Type B pancreatic cell (in vitro differentiated cells): ENCODE measurements at regions not wholly inside any gene's neighbourhood (a gene's known extent, or its start where the extent isn't known, plus 50 kb on each side); places are given as distances from the start of the nearest gene placed in this dataset.

Source experiments
- DNase-seq: peaks from one replicate; pipeline ENCODE4 v3.0.0; 2021; ENCODE audit warnings: mixed read lengths; ENCODE audit not compliant: unreplicated experiment; ENCODE audit errors: extremely low spot score
- H3K27ac Mint-ChIP-seq: 2 replicates; pipeline ENCODE4 v1.8.0; 2021; ENCODE audit warnings: mild to moderate bottlenecking, mixed read lengths
- H3K27me3 Mint-ChIP-seq: 2 replicates; pipeline ENCODE4 v1.8.0; 2021; ENCODE audit warnings: mixed read lengths
- H3K36me3 Mint-ChIP-seq: 2 replicates; pipeline ENCODE4 v1.8.0; 2021; ENCODE audit warnings: mixed read lengths
- H3K4me1 Mint-ChIP-seq: one replicate; pipeline ENCODE4 v1.8.0; 2021; ENCODE audit warnings: mixed read lengths; ENCODE audit not compliant: unreplicated experiment
- H3K4me3 Mint-ChIP-seq: 2 replicates; pipeline ENCODE4 v1.8.0; 2021; ENCODE audit warnings: mild to moderate bottlenecking, mixed read lengths
- H3K9me3 Mint-ChIP-seq: 2 replicates; pipeline ENCODE4 v1.8.0; 2021; ENCODE audit warnings: mixed read lengths
- TF ChIP-seq, protein P1 (sequence below): fragments of 200-600 bp; sonication (generic); conservative IDR thresholded peaks from 2 replicates; pipeline ENCODE4 v1.5.0; 2021; ENCODE audit warnings: antibody characterized with exemption, mild to moderate bottlenecking

DNA sequence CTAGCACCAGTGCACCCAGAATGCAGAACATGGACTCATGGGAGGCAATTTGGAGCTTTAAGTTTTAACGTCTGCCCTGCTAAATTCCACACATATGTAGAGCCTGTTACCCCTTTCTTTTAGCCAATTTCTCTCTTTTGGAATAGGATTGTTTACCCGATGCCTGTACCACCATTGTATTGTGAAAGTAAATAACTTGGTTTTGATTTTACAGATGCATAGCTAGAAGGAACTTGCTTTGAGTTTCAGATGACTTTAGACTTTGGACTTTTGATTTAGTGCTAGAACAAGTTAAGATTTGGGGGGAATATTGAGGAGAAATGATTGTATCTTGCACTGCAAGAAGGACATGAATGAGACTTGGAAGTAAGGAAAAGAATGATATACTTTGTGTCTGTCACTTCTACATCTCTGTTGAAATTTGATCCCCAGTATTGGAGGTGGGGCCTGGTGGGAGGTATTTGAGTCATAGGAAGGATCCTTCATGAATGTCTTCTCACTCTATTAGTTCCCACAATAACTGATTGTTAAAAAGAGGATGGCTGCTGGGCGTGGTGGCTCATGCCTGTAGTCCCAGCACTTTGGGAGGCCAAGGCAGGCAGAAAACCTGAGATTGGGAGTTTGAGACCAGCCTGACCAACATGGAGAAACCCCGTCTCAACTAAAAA, 794.8 kb upstream of the LCORL start:
- no peak for DNase-seq
- Mint-ChIP-seq H3K36me3 (no peaks in the 10 kb centered on the region), H3K27ac (no peak overlapping the region), H3K27me3 (no peaks in the 10 kb centered on the region), H3K4me3 (no peak overlapping the region), H3K4me1 (peaks cover 9% of the 10 kb centered on the region), H3K9me3 (peaks cover 4% of the 10 kb centered on the region)
- TF ChIP-seq, protein P1, sequence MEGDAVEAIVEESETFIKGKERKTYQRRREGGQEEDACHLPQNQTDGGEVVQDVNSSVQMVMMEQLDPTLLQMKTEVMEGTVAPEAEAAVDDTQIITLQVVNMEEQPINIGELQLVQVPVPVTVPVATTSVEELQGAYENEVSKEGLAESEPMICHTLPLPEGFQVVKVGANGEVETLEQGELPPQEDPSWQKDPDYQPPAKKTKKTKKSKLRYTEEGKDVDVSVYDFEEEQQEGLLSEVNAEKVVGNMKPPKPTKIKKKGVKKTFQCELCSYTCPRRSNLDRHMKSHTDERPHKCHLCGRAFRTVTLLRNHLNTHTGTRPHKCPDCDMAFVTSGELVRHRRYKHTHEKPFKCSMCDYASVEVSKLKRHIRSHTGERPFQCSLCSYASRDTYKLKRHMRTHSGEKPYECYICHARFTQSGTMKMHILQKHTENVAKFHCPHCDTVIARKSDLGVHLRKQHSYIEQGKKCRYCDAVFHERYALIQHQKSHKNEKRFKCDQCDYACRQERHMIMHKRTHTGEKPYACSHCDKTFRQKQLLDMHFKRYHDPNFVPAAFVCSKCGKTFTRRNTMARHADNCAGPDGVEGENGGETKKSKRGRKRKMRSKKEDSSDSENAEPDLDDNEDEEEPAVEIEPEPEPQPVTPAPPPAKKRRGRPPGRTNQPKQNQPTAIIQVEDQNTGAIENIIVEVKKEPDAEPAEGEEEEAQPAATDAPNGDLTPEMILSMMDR, result no peak

DNA sequence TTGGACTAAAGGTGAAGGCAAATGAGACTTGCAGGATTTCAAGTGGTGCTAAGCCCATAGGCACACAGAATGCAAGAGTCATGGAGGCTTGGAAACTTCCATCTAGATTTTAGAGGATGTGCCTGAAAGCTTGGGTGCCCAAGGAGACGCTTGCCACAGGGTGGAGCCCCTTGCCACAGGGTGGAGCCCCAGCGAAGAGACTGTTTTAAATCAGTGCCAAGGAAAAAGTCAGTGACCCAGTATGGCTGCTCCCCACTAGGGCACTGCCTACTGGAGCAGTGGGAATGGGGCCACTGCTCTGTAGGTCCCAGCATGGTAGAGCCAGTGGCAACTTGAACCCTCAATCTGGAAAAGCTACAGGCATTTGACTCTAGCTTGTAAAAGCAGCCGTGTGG, 794.2 kb upstream of the LCORL start:
- DNase-seq, result no peak
- no peaks in the 10 kb centered on the region for H3K27me3 Mint-ChIP-seq
- H3K36me3 Mint-ChIP-seq, result no peaks in the 10 kb centered on the region
- peaks cover 9% of the 10 kb centered on the region for H3K4me1 Mint-ChIP-seq
- peaks cover 4% of the 10 kb centered on the region for H3K9me3 Mint-ChIP-seq
- H3K27ac Mint-ChIP-seq, result no peak overlapping the region
- H3K4me3 Mint-ChIP-seq, result no peak overlapping the region
- TF ChIP-seq, protein P1, result no peak

DNA sequence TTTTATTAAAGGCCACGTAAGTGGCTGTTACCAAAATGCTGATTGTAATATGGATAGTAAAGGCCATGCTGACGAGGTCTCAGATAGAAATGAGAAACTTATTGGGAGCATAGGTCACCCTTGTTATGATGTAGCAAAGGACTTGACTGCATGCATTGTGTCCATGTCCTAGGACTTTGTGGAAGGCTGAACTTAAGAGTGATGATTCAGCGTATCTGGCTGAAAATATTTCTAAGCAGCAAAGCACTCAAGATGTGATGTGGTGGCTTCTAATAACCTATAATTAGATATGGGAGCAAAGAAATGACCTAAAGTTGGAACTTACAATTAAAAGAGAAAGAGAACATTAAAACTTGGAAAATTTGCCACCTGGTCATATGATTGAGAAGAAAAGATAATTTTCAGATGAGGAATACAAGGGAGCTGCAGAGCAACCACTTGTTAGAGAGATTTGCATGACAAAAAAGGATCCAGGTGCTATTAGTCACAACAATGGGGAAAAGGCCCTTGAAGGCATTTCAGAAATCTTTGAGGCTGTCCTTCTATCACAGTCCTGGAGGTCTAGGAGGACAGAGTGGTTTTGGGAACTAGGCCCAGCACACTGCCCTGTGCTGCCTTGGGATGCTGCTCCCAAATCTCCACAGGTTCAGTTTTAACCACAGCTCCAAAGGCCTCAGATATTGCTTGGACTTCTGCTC, 793.7 kb upstream of the LCORL start:
- no peak overlapping the region for H3K4me3 Mint-ChIP-seq
- no peaks in the 10 kb centered on the region for H3K36me3 Mint-ChIP-seq
- peaks cover 9% of the 10 kb centered on the region for H3K4me1 Mint-ChIP-seq
- no peak overlapping the region for H3K27ac Mint-ChIP-seq
- no peaks in the 10 kb centered on the region for H3K27me3 Mint-ChIP-seq
- peaks cover 4% of the 10 kb centered on the region for H3K9me3 Mint-ChIP-seq
- TF ChIP-seq, protein P1, result no peak
- no peak for DNase-seq

DNA sequence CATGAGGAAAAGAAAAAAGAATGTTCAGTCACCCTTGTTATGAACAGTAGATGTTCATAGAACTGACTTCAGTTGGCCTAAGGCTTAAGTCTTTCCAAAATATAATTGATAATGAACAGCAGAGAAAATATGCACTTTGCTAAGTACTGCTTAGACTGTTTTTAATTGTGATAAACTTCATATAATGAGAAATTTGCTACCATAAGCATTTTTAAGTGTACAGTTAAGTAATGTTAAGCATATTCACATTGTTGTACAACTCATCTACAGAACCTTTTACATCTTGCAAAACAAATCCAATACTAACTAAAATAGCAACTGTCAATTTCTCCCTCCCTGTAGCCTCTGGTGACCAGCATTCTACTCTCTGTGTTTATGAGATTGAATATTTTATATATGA, 792.2 kb upstream of the LCORL start:
- Mint-ChIP-seq H3K27ac (no peak overlapping the region), H3K4me3 (no peak overlapping the region), H3K27me3 (no peaks in the 10 kb centered on the region), H3K4me1 (peaks cover 9% of the 10 kb centered on the region), H3K9me3 (peaks cover 4% of the 10 kb centered on the region), H3K36me3 (no peaks in the 10 kb centered on the region)
- TF ChIP-seq, protein P1, result no peak
- DNase-seq, result no peak

DNA sequence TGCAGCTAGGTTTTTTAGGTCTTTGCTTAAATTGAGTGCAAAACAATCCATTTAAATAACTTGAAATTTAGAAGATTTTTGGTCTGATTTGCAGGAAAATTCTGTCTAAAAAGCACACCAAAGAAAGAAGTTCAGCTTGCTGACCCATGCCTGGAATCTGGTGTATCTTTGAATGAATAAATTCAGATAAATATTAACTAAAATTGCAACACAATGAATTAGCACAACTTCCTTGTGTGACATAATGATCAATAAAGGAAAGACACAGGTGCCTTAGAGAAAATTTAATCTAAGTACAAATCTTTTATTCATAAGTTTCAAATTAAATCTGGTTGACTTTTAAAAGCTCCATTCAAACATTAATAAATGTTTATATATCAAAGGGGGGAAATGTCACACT, 791.5 kb upstream of the LCORL start:
- DNase-seq, result no peak
- peaks cover 9% of the 10 kb centered on the region for H3K4me1 Mint-ChIP-seq
- peaks cover 4% of the 10 kb centered on the region for H3K9me3 Mint-ChIP-seq
- H3K27ac Mint-ChIP-seq, result no peak overlapping the region
- H3K36me3 Mint-ChIP-seq, result no peaks in the 10 kb centered on the region
- TF ChIP-seq, protein P1, result no peak
- H3K27me3 Mint-ChIP-seq, result no peaks in the 10 kb centered on the region
- no peak overlapping the region for H3K4me3 Mint-ChIP-seq
